ENCODE measurements at regions not wholly inside any gene's neighbourhood (a gene's known extent, or its start where the extent isn't known, plus 50 kb on each side); places are given as distances from the start of the nearest gene placed in this dataset.

GRCh38 chr18:22817844-22818243, 115.3 kb upstream of the RBBP8 start (continued):
- TF ChIP-seq E2F6 (IDR thresholded peaks at IDR 0.05; ENCODE audit: borderline replicate concordance, low read depth) (no peak), MAZ (IDR thresholded peaks at IDR 0.05; ENCODE audit: borderline replicate concordance, low read depth, low read length) (no peak), EHMT2 (IDR thresholded peaks at IDR 0.05; ENCODE audit: low read depth) (no peak)

GRCh38 chr18:22822024-22822423, 111.1 kb upstream of the RBBP8 start:
- H3K4me2 ChIP-seq: no peak overlapping the region
- FAIRE-seq (no peak), ATAC-seq (no peak), DNase-seq (ENCODE audit: low read depth in 1 of 2, low spot score in 1 of 2) (no peak)
- CTCF ChIA-PET: interaction anchor here (1.2 to 1.7 kb wide), 2 partner anchors 9 to 23 kb away, joined by 3 to 9 read pairs; no protein-coding TSS in a partner anchor
- POLR2A ChIA-PET: no interaction called here
- TF ChIP-seq ATOH8 (CRISPR knock-in tag; IDR thresholded peaks at IDR 0.05; ENCODE audit: low read depth): no peak
- TF ChIP-seq FOSL2 (IDR thresholded peaks at IDR 0.05): no peak
- TF ChIP-seq FOSL2 (CRISPR knock-in tag; IDR thresholded peaks at IDR 0.05): no peak
- TF ChIP-seq RCOR1 (IDR thresholded peaks at IDR 0.05; ENCODE audit: low read depth, low read length): no peak
- TF ChIP-seq NFE2L2 (conservative IDR thresholded peaks at IDR 0.05; ENCODE audit: low read length): no peak
- no peak for TF ChIP-seq ZC3H11A (IDR thresholded peaks at IDR 0.05)
- TF ChIP-seq KDM5A (IDR thresholded peaks at IDR 0.05): no peak
- no peak for TF ChIP-seq PHF8 (IDR thresholded peaks at IDR 0.05; ENCODE audit: borderline replicate concordance, low read depth)
- TF ChIP-seq RNF2 (IDR thresholded peaks at IDR 0.05; ENCODE audit: borderline replicate concordance, low read depth): no peak
- TF ChIP-seq JUNB (IDR thresholded peaks at IDR 0.05): no peak
- TF ChIP-seq HEYL (CRISPR knock-in tag; IDR thresholded peaks at IDR 0.05): no peak
- TF ChIP-seq ESRRA (IDR thresholded peaks at IDR 0.05; ENCODE audit: borderline replicate concordance, low read length): no peak
- TF ChIP-seq TFCP2L1 (CRISPR knock-in tag; IDR thresholded peaks at IDR 0.05): no peak
- no peak for TF ChIP-seq SREBF2 (IDR thresholded peaks at IDR 0.05)
- TF ChIP-seq POLR2A (IDR thresholded peaks at IDR 0.05; ENCODE audit: low read length): no peak
- TF ChIP-seq NPAS2 (CRISPR knock-in tag; IDR thresholded peaks at IDR 0.05; ENCODE audit: borderline replicate concordance): no peak
- no peak for TF ChIP-seq HOXB13 (CRISPR knock-in tag; IDR thresholded peaks at IDR 0.05; ENCODE audit: low read depth)
- no peak for TF ChIP-seq ELK1 (IDR thresholded peaks at IDR 0.05; ENCODE audit: low read depth, low read length)
- TF ChIP-seq HOXA7 (CRISPR knock-in tag; IDR thresholded peaks at IDR 0.05): no peak
- TF ChIP-seq CHD2 (IDR thresholded peaks at IDR 0.05; ENCODE audit: low read length, partially characterized antibody): no peak
- TF ChIP-seq EHMT2 (IDR thresholded peaks at IDR 0.05; ENCODE audit: low read depth): no peak
- 52% methylated on average over 3 of the region's 3 CpGs for WGBS (ENCODE audit: missing lambda C conversion rate)
- no peak overlapping the region for H3K4me3 ChIP-seq
- no peak overlapping the region for H3K27ac ChIP-seq
- peaks cover 9% of the 10 kb centered on the region for H3K4me1 ChIP-seq
- H3K9me3 ChIP-seq: no peaks in the 10 kb centered on the region

GRCh38 chr18:22822841-22823508, 110.2 kb upstream of the RBBP8 start:
- Histone ChIP-seq H3K4me2 (no peak overlapping the region), H3K4me1 (no peaks in the 10 kb centered on the region), H3K9me3 (no peaks in the 10 kb centered on the region), H3K4me3 (no peak overlapping the region), H3K27ac (no peak overlapping the region)
- no peak for FAIRE-seq
- ATAC-seq: no peak
- whole genome bisulfite sequencing (ENCODE audit: missing lambda C conversion rate): 83% methylated on average over 3 of the region's 3 CpGs
- ChIA-PET POLR2A (no interaction called here), CTCF (interaction anchor here (1.7 kb wide), 1 partner anchor 10 kb away, joined by 9 read pairs; no protein-coding TSS in a partner anchor)
- TF ChIP-seq EP300 (IDR thresholded peaks at IDR 0.05) (no peak), EHMT2 (IDR thresholded peaks at IDR 0.05; ENCODE audit: low read depth) (no peak), PHF8 (IDR thresholded peaks at IDR 0.05; ENCODE audit: borderline replicate concordance, low read depth) (no peak), TFCP2L1 (CRISPR knock-in tag; IDR thresholded peaks at IDR 0.05) (no peak)
- no peak for DNase-seq (ENCODE audit: low read depth in 1 of 2, low spot score in 1 of 2)
